Lower leg skin (tissue), 3 donors: ENCODE measurements at regions not wholly inside any gene's neighbourhood (a gene's known extent, or its start where the extent isn't known, plus 50 kb on each side); places are given as distances from the start of the nearest gene placed in this dataset.

ENCODE experiments used
- CTCF ChIP-seq, 3 donors: fragments of 450-650 bp; IDR thresholded peaks; one replicate each; pipeline ENCODE4 v1.5.1; 2016; ENCODE audit warnings: antibody characterized with exemption in 3 of 3, mild to moderate bottlenecking in 3 of 3, moderate library complexity in 2 of 3
- POLR2A ChIP-seq, 2 donors: fragments of 450-650 bp; IDR thresholded peaks; one replicate each; pipeline ENCODE4 v1.6.1; 2016 to 2017; ENCODE audit warnings: antibody characterized with exemption in 2 of 2, mild to moderate bottlenecking in 1 of 2, moderate library complexity in 1 of 2

GRCh38 chr12:92290350-92290695, 144.7 kb upstream of the BTG1 start:
- no peak for TF ChIP-seq CTCF (IDR thresholded peaks at IDR 0.05)
- TF ChIP-seq POLR2A (IDR thresholded peaks at IDR 0.05): no peak
